Common myeloid progenitor, CD34-positive (primary cell): ENCODE measurements at regions not wholly inside any gene's neighbourhood (a gene's known extent, or its start where the extent isn't known, plus 50 kb on each side); places are given as distances from the start of the nearest gene placed in this dataset.

ENCODE experiments used
- CTCF ChIA-PET: fragments of 350-600 bp; sonication (Branson Sonifier 250); formaldehyde crosslinking; loops from one replicate; lab custom pipeline; 2021; ENCODE audit warnings: antibody characterized with exemption; lab: Charles Lee
- POLR2A ChIA-PET: fragments of 350-600 bp; sonication (Branson Sonifier 250); formaldehyde crosslinking; loops from one replicate; lab custom pipeline; 2021; ENCODE audit warnings: antibody characterized with exemption; lab: Charles Lee
- DNase-seq, 3 donors: peaks; one replicate each; pipeline versions ENCODE4 v3.0.0 to v3.0.0-alpha.2; 2013
- H3K27ac ChIP-seq, 2 experiments: 1 replicate in 1 of 2; 2 replicates in 1 of 2; pipeline ENCODE4 v1.7.0; 2013; ENCODE audit warnings: inconsistent platforms in 2 of 2, low read length in 2 of 2, mild to moderate bottlenecking in 2 of 2, low read depth in 1 of 2, moderate library complexity in 1 of 2; ENCODE audit not compliant: severe bottlenecking in 2 of 2, insufficient read depth in 1 of 2, poor library complexity in 1 of 2
- H3K27me3 ChIP-seq, 5 experiments: replicated peaks in 2 of 5; 1 replicate in 3 of 5; 2 replicates in 2 of 5; pipeline versions ENCODE4 v1.6.1 to v1.7.0; 2013; ENCODE audit warnings: low read length in 4 of 5, mild to moderate bottlenecking in 2 of 5, moderate library complexity in 2 of 5, inconsistent platforms in 1 of 5; ENCODE audit not compliant: insufficient read depth in 5 of 5, control insufficient read depth in 4 of 5
- H3K36me3 ChIP-seq, 4 experiments: 1 replicate in 2 of 4; 2 replicates in 2 of 4; pipeline versions ENCODE4 v1.6.1 to v1.7.0; 2013; ENCODE audit warnings: low read length in 3 of 4, control low read depth in 1 of 4, mild to moderate bottlenecking in 1 of 4; ENCODE audit not compliant: control insufficient read depth in 4 of 4, insufficient read depth in 4 of 4
- H3K4me1 ChIP-seq, 4 experiments: 1 replicate in 3 of 4; 2 replicates in 1 of 4; pipeline versions ENCODE4 v1.6.1 to v1.7.1; 2013; ENCODE audit warnings: low read length in 3 of 4, mild to moderate bottlenecking in 3 of 4, control low read depth in 1 of 4, inconsistent platforms in 1 of 4, moderate library complexity in 1 of 4; ENCODE audit not compliant: control insufficient read depth in 4 of 4, insufficient read depth in 4 of 4; ENCODE audit errors: control extremely low read depth in 1 of 4
- H3K4me3 ChIP-seq, 7 experiments: 1 replicate in 4 of 7; 2 replicates in 3 of 7; pipeline versions ENCODE4 v1.5.1 to v1.7.0; 2013; ENCODE audit warnings: mild to moderate bottlenecking in 7 of 7, low read length in 6 of 7, moderate library complexity in 6 of 7, inconsistent platforms in 2 of 7, low read depth in 2 of 7, control low read depth in 1 of 7; ENCODE audit not compliant: insufficient read depth in 4 of 7, control insufficient read depth in 1 of 7; ENCODE audit errors: extremely low read depth in 1 of 7
- H3K9me3 ChIP-seq, 5 experiments: 1 replicate in 4 of 5; 2 replicates in 1 of 5; pipeline versions ENCODE4 v1.6.1 to v1.7.1; 2013; ENCODE audit warnings: low read length in 4 of 5, mild to moderate bottlenecking in 2 of 5, inconsistent platforms in 1 of 5, low read depth in 1 of 5, moderate library complexity in 1 of 5; ENCODE audit not compliant: control insufficient read depth in 4 of 5, insufficient read depth in 2 of 5; ENCODE audit errors: control extremely low read depth in 1 of 5
- WGBS: methylation state at CpG from one replicate; pipeline ENCODE4 v1.1.5; 2013; ENCODE audit not compliant: insufficient coverage; 5-methylcytosine and 5-hydroxymethylcytosine counted together

DNA sequence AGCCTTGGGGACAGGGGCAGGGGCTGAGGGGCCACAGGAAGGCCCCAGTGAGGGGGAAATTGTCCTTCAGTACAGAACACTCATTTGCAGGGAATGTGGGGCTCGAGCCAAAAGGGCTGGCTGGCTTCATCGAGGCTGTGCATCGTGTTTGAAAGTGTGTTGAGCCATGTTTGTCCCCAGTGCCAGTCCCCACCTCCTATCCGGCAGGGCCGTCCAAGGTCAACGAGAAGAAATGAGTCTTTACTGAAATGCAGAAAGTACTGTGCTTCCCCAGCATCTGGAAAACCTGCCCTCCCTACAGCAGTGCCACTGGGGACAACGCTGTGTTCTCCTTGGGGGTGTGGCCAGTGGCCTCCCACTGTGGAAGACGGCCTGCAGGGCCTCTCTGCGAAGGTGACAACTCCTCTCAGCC, 214.1 kb downstream of the KLF6 start:
- no peak for DNase-seq
- Histone ChIP-seq H3K4me3 (no peak overlapping the region), H3K9me3 (peaks cover 0 to 3% (median 0%) of the 10 kb centered on the region in 5 experiments), H3K27me3 (no peaks in the 10 kb centered on the region), H3K27ac (no peak overlapping the region), H3K4me1 (peaks cover 0 to 16% (median 6%) of the 10 kb centered on the region in 4 experiments), H3K36me3 (no peaks in the 10 kb centered on the region)
- 97% methylated on average over 9 of the region's 9 CpGs for WGBS
- ChIA-PET POLR2A (no interaction called here), CTCF (no interaction called here)

DNA sequence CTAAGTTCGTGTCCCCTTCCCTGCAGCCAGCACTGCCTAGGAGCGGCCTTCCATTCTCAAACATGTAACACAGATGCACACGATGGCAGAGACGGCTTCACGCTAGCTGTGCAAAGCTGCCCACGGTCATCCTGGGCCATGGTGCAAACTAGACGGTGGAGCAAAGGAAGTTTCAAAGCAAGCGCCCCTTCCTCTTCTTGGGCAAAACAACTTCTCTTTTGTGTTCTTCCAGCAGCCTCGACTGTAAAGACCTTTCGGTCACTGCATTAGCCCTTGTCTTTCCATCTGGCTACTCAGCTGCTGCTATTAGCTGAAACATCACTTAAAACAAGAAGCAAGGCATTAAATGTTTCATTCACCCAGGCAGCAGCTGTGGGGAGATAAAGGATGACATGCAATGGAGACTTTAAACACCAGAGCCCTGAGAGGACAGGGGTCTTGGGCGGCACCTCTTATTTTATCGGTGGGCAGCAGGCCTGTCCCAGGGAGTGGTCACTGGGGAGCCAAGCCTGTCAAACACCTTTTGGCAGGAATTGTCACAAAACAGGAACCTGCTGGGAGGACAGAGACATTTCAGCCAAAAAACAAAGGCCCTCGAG, 214.8 kb downstream of the KLF6 start:
- peaks cover 0 to 7% (median 2%) of the 10 kb centered on the region in 5 experiments for H3K9me3 ChIP-seq
- ChIA-PET POLR2A (interaction anchor here (0.7 kb wide), 1 partner anchor 11 kb away, joined by 3 read pairs; no protein-coding TSS in a partner anchor), CTCF (no interaction called here)
- no peak overlapping the region for H3K4me3 ChIP-seq
- H3K4me1 ChIP-seq = peaks cover 0 to 16% (median 6%) of the 10 kb centered on the region in 4 experiments
- WGBS = 65% methylated on average over 13 of the region's 13 CpGs
- peak in 2 of 3 donors; percentile 2 to 15 for DNase-seq
- H3K27me3 ChIP-seq = no peaks in the 10 kb centered on the region
- H3K36me3 ChIP-seq = no peaks in the 10 kb centered on the region
- H3K27ac ChIP-seq = no peak overlapping the region

DNA sequence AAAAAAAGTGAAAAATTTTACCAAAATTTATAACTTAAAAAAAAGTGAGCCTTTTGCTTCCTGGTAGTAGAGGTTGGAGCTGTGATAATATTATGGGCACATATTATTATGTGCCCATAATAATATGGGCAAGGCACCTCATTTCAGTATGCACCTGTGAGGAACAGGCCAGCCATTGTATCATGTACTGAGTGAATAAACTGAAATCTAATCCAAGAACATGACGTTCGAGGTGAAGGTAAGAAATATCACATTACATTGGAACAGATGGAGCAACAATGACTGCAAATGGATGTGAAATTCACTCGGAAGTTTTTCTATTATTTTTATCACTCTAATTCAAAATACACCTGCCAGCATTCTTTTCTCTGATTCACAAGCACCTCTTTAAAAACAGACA, 216.0 kb downstream of the KLF6 start:
- H3K27ac ChIP-seq = no peak overlapping the region
- H3K4me3 ChIP-seq = no peak overlapping the region
- no peak for DNase-seq
- no peaks in the 10 kb centered on the region for H3K27me3 ChIP-seq
- H3K4me1 ChIP-seq = peaks cover 0 to 16% (median 6%) of the 10 kb centered on the region in 4 experiments
- no peaks in the 10 kb centered on the region for H3K36me3 ChIP-seq
- peaks cover 0 to 7% (median 2%) of the 10 kb centered on the region in 5 experiments for H3K9me3 ChIP-seq
- 100% methylated on average over 2 of the region's 3 CpGs for WGBS
- POLR2A ChIA-PET = no interaction called here
- CTCF ChIA-PET = no interaction called here

DNA sequence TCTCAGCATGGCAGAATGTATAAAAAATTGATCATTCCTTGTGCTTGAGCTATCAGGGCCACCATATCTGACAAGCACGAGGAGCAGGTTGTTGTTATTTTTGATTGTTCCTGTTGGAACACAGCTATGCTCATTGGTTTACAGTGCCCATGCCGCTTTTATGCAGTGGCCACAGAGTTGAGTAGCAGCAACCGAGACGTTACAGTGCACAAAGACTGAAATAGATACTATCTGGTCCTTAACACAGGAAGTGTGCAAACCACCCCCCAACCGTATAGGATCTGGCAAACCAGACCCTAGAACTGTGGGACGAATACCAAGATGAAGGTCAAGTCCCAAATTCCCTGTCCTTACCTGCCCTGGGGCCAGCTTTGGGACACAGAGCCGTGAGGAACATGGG, 216.6 kb downstream of the KLF6 start:
- CTCF ChIA-PET = no interaction called here
- Histone ChIP-seq H3K4me3 (no peak overlapping the region), H3K27me3 (no peaks in the 10 kb centered on the region), H3K27ac (no peak overlapping the region), H3K4me1 (peaks cover 0 to 16% (median 6%) of the 10 kb centered on the region in 4 experiments), H3K36me3 (no peaks in the 10 kb centered on the region), H3K9me3 (peaks cover 0 to 7% (median 2%) of the 10 kb centered on the region in 5 experiments)
- DNase-seq = no peak
- WGBS = 64% methylated on average over 6 of the region's 7 CpGs
- POLR2A ChIA-PET = no interaction called here

DNA sequence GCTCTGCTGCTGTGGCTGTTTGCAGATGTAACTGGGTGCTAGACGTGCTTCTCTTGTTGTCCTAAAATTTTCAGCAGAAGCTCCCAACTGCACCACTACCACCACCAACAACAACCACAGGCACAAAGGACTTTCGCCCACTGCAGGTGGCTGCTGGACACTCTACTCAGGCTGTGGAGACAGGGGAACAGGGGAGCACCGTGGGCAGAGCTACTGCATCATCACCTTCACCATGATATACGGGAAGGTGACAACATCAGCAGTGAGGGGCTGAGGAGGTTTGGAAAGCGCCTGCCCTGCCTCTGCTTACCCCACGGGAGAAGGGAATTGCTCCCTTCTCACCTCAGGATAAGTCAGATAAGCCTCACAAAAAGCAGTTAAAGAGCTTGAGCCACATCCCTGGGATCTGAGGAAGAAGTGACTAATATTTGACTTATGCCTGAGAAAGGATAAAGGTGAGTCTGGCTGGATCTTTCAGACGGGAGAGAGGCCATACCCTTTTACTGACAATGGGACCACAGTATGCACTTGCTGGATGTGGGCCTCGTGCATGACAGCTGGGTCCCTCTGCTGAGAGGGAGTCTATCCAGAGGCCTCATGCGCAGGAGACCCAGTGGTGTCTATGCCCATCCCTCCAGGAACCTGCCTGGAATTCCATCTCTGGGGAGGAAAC, 217.6 kb downstream of the KLF6 start:
- Histone ChIP-seq H3K27ac (no peak overlapping the region), H3K27me3 (no peaks in the 10 kb centered on the region), H3K4me3 (no peak overlapping the region), H3K9me3 (peaks cover 0 to 7% (median 2%) of the 10 kb centered on the region in 5 experiments), H3K36me3 (no peaks in the 10 kb centered on the region), H3K4me1 (peaks cover 0 to 16% (median 6%) of the 10 kb centered on the region in 4 experiments)
- no peak for DNase-seq
- POLR2A ChIA-PET = no interaction called here
- CTCF ChIA-PET = no interaction called here
- WGBS = 95% methylated on average over 6 of the region's 9 CpGs

DNA sequence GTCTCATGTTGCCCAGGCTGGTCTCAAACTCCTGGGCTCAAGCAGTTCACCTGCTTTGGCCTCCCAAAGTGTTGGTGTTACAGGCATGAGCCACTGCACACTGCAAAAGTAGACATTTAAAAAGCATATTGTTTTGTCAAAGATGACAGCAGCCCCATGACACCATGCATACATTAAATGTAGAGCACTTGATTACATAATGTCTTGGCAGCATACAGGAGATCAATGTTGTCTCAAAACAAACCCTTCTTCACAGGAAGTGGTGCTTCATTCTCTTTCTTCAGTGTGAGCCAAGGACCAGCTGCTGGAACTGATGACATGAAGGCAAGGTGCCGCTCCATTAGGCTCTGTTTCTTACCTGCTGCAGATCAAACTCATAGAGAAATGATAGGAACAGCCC, 218.4 kb downstream of the KLF6 start:
- Histone ChIP-seq H3K9me3 (peaks cover 0 to 7% (median 2%) of the 10 kb centered on the region in 5 experiments), H3K4me1 (peaks cover 0 to 16% (median 6%) of the 10 kb centered on the region in 4 experiments), H3K27ac (no peak overlapping the region), H3K4me3 (no peak overlapping the region), H3K36me3 (no peaks in the 10 kb centered on the region), H3K27me3 (no peaks in the 10 kb centered on the region)
- 100% methylated on average over 1 of the region's 1 CpG for WGBS
- ChIA-PET CTCF (no interaction called here), POLR2A (no interaction called here)
- no peak for DNase-seq

DNA sequence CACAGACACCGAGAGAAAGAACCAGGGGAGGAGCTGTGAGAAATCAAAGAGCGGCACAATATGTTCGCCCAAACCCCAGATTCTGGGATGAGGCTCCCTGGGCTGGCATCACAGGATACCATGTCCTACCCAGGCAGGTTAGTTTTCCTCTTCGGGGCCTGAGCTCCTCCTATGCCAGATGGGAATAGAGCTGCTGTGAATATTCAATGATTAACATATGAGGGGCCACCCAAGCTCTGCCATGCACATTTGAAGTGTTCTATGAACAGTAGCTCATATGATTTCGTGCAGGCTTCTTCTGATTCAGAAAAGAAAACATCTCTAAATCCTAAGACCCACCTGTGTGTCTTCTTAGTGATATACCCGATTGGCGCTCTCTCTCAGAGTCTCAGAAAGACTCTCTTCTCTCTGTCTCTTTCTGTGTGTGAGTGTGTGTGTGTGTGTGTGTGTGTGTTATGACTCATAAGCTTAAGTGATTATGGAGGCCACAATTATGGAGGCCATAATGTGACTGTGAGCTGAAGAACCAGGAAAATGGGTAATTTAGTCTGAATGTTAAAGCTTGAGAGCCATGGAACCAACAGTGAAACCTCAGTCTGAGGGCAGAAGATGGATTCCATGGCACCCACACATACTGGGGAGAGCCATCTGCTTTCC, 220.5 kb downstream of the KLF6 start:
- no peaks in the 10 kb centered on the region for H3K36me3 ChIP-seq
- H3K27ac ChIP-seq = no peak overlapping the region
- no peak overlapping the region for H3K4me3 ChIP-seq
- peaks cover 0 to 3% (median 1%) of the 10 kb centered on the region in 4 experiments for H3K4me1 ChIP-seq
- H3K27me3 ChIP-seq = no peaks in the 10 kb centered on the region
- WGBS = 98% methylated on average over 5 of the region's 7 CpGs
- no peak for DNase-seq
- peaks cover 0 to 7% (median 2%) of the 10 kb centered on the region in 5 experiments for H3K9me3 ChIP-seq
- POLR2A ChIA-PET = no interaction called here
- CTCF ChIA-PET = interaction anchor here (1.0 kb wide), 1 partner anchor 11 kb away, joined by 3 read pairs; no protein-coding TSS in a partner anchor
